ENCODE measurements at regions not wholly inside any gene's neighbourhood (a gene's known extent, or its start where the extent isn't known, plus 50 kb on each side); places are given as distances from the start of the nearest gene placed in this dataset.
"Not testable (repeated sequence)": the region's sequence is repeated elsewhere in the genome, so short reads cannot be mapped to it uniquely, and the experiment has no call there.

DNA sequence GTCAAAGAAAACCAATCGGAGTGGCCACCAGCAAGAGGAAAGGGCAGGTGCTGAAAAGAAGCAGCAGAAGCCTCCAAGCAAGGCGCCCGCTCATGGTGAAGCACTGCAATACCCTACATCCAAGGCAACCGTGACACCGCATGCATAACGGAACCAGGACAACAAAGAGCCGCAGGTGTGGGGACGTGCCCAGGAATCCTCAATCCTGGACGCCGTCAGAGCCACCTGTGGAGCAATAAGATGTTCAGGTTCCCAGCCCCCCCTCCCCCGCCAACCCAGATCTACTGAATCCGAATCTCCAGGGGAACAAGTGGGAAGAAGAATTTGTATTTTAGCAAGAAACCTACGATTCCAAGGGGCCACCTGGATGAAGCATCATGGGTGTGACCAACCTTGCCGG, 70.8 kb downstream of the SHANK2 start:
- DNase-seq = no peak

GRCh38 chr11:71180694-71181470, 71.5 kb downstream of the SHANK2 start:
- DNase-seq = no peak

DNA sequence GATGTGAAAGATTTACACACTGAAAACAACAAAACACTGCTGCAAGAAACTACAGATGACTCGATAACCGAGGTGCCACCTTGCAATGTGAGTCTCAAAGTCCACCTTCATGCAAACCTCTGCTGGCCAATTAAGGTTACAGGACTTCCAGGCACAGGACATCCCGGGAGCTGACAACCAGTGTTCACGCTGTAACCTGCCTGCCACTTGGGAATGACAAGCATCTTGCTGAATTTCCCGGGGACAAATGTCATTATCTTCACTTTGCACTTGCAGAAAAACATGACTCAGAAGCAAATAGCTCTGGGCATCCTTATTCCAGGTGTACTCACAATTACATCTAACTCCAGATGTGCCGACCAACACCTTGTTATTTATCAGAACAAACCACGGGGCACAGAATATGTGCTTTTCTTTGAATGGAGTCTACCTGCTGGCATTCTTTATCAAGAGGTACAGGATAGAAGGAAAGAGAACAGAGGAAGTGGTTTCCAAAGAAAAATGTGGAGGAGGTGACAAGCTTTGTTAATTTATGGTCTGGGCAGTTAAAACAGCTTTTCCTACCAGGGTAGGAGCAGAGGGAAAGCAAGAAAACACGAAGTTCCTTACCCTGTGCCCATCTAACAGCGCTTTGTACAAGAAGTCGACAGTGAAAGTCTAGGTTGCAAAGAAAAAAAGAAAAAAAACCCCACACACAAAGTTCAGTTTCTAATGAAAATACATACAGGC, 72.3 kb downstream of the SHANK2 start:
- no peak for DNase-seq

GRCh38 chr11:71178076-71178475, 74.3 kb downstream of the SHANK2 start:
- no peak for DNase-seq

DNA sequence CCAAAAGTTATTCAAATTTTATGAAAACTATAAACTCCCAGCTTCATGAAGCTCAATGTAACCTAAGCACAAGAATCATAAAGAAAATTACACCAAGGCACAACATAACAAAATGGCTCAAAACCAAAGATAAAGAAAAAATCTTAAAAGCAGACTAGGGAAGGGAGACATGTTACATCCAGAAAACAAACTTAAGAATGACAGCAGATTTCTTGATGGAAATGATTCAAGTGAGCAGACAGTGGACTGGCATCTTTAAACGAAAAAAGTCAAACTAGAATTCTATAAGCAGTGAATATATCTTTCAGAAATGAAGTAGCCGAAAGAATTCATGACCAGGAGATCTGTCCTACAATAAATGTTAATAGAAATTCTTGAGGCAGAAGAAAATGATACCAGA, 75.6 kb downstream of the SHANK2 start:
- no peak for DNase-seq

- no peak for DNase-seq
Observed at GRCh38 chr11:71173709-71174108, 78.7 kb downstream of the SHANK2 start.

GRCh38 chr11:71172680-71173079, 79.7 kb downstream of the SHANK2 start:
- no peak for DNase-seq

- DNase-seq = no peak
Observed at GRCh38 chr11:71171576-71171975, 80.8 kb downstream of the SHANK2 start.

GRCh38 chr11:71170624-71171423, 81.6 kb downstream of the SHANK2 start:
- DNase-seq = no peak

DNA sequence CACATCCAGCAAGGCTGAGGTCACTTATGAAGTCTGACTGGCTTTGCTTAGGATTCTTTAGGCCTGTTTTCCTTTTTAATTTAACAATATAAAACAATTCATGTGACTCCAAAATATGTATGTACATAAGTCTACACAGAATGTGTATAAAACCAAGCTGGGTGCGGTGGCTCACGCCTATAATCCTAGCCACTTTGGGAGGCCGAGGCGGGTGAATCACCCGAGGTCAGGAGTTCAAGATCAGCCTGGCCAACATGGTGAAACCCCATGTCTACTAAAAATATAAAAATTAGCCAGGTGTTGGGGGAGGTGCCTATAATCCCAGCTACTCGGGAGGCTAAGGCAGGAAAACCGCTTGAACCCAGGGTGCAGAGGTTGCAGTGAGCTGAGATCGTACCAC, 83.1 kb downstream of the SHANK2 start:
- no peak for DNase-seq

GRCh38 chr11:71167814-71168213, 84.6 kb downstream of the SHANK2 start:
- DNase-seq = not testable (repeated sequence)

DNA sequence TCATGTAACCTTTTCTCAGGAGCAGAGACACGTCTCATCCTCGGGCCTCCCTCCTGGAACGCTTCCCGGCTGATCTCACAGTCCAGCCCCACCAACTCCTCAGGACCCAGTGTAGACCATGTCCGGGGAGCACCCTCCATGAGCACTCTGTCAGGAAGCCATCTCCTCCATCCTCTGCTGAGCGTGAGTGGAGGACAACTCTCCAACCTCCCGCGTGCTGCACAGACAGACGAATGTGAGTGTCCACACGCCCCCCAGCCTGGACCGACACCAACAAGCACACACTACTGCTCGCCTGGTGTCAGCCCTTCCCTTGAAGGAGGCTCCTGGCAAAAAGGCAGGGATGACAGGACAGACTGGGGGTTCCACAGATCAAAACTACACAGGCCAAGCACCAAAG, 86.6 kb downstream of the SHANK2 start:
- DNase-seq = no peak

DNA sequence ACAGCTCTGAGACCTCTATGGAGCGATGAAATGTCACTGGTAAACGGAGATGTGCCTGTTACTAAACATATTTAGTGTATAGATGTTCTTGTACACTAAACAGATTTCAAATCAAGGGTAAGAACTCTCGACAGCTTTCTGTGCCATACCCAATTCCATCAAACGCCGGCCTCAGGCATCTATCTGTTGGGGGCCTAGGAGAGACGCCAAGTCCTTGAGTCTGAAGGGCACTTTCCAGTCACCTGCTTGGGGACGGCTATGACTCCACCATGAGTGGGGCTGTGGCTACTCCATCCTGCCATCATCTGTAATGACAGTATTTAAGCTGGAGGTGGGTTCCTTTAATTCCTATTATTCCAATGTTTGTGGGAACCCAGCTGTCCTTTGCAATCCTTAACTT, 87.8 kb downstream of the SHANK2 start:
- DNase-seq = no peak

DNA sequence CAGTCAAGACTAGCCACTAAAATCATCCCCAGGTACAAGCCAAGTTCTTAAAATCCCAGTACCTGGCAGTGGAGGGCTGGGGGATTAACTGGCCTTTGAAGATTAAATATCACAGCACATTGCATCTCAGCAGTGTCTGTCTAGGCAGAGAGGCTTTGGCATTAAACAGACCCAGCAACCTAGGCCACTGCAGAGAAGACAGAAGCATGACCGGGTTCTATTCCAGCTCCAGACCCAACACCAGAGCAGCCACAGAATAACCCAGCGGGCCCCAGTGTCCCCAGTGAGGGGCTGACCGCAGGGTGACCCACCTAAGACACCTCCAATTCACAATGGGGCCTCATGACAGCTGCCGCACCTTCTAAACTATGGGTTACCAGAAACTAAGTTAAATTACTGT, 88.2 kb downstream of the SHANK2 start:
- no peak for DNase-seq

GRCh38 chr11:71163371-71163770, 89.0 kb downstream of the SHANK2 start:
- DNase-seq = no peak

DNA sequence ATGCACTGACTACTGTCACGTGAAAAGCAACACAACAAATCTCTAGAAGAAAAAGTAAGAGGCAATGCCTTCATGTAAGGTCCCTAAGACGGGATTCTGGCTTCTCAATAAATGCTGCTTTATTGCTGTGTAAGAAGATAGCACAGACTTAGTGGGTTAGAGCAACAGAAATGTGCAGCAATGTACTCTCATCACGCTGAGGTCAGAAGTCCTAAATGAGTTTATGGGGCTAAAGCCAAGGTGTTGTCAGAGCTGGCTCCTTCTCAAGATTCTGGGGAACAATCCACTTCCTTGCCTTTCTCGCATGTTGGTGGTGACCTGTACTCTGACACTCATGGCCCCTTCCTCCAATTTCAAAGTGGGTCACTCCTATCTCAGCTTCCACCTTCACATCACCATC, 93.4 kb downstream of the SHANK2 start:
- DNase-seq = no peak

DNA sequence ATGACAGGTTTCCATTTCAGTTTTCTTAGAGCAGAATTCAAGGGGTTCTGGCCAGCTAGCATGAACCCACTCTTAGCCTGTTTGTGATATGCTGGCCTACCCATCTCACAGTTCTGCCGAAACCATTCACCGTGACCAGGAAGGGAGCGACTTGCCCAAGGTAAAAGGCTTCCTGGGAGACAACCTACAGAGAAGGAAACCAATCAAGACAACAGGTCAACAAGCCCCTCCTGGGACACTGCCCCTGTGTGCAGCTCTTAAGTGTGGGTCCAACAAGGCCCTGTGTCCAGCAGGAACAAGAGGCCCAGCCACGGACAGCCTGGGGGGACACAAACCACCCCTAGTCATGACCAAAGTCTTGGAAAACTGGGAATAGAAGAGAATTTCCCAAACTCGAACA, 94.7 kb downstream of the SHANK2 start:
- not testable (repeated sequence) for DNase-seq

DNA sequence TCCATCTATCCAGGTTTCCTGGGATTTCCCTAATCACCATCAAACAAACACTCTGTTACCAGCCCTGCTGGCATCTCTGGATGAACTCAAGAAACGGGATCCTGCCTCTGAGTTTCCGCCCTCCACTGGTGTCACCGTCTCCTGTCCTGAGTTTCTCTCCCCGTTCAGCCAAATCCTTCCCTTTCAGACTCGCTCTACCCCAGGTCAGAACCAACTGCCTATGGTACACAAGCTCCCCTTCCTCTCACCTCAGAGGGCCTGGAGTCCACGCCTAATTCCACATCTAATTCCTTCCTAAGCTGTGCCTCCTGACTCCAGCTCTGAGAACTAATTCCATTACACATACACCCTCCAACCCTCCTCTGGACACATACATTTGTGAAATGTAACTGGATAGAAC, 96.1 kb downstream of the SHANK2 start:
- no peak for DNase-seq

GRCh38 chr11:71155846-71156245, 96.5 kb downstream of the SHANK2 start:
- DNase-seq = no peak

DNA sequence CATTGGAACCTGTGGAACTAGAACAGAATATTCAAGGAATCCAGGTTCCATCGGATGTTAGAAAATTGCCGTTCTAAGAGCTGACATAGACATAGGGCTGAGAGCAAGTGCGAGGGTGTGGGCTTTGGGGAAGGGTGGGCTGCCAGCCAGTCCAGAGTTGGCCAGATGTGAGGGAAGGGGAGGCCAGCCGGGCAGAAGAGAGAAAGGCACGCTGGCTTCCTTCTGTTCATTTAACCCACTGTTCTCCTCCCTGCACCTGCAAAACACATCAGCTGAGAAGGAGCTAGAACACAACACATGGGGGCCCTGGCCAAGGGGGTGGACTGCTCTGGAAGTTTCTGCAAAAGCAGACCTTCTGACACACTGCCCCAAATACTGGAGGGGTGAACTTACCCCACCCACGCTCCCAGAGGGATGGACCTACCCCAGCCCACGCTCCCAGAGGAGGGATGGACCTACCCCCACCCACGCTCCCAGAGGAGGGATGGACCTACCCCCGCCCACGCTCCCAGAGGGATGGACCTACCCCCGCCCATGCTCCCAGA, 98.0 kb downstream of the SHANK2 start:
- no peak for DNase-seq

GRCh38 chr11:71153005-71153390, 99.4 kb downstream of the SHANK2 start:
- DNase-seq = no peak

DNA sequence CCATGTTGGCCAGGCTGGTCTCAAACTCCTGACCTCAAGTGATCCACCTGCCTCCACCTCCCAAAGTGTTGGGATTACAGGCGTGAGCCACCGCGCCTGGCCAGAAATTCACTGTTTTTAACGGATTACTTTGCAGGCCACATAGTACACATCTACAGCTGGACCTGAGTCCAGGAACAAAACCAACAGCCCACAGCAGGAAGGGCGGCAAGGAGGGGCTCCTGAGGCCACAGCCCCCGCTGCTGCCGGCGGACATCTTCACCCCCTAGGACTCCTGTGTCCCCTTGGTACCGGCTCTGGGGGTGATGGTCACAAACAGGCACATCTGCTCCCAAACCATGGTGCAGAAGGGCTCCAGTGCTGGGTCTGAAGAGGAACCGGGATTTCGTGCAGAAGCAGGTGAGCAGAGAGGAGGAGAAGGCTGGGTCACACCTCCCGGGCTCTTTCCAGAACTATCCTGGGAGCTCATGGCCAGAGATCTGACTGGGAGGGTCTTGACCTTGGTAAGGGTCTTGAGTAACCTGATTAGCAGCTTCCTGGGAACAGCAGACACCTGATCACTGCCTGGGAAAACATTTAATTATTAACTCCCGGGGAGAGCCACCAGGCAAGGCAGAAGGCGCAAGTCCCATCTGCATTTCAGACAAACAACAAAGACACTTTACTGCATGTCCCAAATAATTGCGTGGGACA, 99.9 kb downstream of the SHANK2 start:
- DNase-seq = not testable (repeated sequence)

DNA sequence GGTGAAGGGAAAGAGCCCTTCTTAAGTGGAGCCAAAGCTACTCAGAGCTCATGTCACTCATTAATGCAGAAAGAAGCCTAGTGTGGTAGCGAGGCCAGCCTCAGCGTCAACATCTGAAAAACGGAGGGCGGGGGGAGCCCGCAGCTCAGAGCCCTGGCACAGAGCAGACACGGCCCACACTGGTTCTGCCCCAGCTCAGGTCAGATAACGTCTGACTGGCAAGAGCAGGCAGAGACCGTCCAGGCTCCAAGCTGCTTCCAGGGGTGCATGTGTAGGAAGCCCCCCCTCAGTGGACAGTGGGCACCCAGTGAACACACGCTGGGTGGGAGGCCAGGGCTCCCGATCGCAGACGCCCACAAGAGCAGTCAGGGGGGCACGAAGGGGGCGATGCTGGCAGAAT, 100.8 kb downstream of the SHANK2 start:
- no peak for DNase-seq

Data from fibroblast of skin of abdomen (primary cell).